ENCODE measurements at regions not wholly inside any gene's neighbourhood (a gene's known extent, or its start where the extent isn't known, plus 50 kb on each side); places are given as distances from the start of the nearest gene placed in this dataset.

DNA sequence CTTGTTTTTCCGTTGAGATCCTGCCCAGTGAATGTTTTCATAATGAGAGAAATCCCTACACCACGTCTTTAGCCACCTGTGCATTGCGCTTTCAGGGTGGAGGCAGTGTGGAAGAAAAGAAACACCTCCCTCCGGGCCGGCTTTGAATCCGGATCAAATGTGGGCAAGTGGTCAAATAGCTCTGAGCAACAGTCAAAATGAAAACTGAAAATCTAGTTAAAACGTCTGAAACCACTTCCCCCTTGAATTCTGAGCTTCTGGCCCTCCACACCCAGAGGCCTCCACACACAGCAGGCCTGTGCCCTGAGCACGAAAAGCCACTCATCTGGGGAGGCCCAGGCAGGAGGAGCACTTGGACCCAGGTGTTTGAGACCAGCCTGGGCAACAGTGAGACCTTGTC is 263.6 kb upstream of the SALL3 start:
- TF ChIP-seq, protein P1, sequence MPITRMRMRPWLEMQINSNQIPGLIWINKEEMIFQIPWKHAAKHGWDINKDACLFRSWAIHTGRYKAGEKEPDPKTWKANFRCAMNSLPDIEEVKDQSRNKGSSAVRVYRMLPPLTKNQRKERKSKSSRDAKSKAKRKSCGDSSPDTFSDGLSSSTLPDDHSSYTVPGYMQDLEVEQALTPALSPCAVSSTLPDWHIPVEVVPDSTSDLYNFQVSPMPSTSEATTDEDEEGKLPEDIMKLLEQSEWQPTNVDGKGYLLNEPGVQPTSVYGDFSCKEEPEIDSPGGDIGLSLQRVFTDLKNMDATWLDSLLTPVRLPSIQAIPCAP (CRISPR knock-in tag; IDR thresholded peaks at IDR 0.05; ENCODE audit: low read depth): no peak
- TF ChIP-seq, protein P2, sequence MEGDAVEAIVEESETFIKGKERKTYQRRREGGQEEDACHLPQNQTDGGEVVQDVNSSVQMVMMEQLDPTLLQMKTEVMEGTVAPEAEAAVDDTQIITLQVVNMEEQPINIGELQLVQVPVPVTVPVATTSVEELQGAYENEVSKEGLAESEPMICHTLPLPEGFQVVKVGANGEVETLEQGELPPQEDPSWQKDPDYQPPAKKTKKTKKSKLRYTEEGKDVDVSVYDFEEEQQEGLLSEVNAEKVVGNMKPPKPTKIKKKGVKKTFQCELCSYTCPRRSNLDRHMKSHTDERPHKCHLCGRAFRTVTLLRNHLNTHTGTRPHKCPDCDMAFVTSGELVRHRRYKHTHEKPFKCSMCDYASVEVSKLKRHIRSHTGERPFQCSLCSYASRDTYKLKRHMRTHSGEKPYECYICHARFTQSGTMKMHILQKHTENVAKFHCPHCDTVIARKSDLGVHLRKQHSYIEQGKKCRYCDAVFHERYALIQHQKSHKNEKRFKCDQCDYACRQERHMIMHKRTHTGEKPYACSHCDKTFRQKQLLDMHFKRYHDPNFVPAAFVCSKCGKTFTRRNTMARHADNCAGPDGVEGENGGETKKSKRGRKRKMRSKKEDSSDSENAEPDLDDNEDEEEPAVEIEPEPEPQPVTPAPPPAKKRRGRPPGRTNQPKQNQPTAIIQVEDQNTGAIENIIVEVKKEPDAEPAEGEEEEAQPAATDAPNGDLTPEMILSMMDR (CRISPR knock-in tag; IDR thresholded peaks at IDR 0.05): no peak
- TF ChIP-seq, protein P3, sequence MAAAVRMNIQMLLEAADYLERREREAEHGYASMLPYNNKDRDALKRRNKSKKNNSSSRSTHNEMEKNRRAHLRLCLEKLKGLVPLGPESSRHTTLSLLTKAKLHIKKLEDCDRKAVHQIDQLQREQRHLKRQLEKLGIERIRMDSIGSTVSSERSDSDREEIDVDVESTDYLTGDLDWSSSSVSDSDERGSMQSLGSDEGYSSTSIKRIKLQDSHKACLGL (CRISPR knock-in tag; IDR thresholded peaks at IDR 0.05): no peak
- TF ChIP-seq SP140L (CRISPR knock-in tag; IDR thresholded peaks at IDR 0.05; ENCODE audit: borderline replicate concordance) (no peak), TOE1 (CRISPR knock-in tag; IDR thresholded peaks at IDR 0.05) (no peak), ZNF777 (CRISPR knock-in tag; IDR thresholded peaks at IDR 0.05) (no peak), FOXK1 (CRISPR knock-in tag; IDR thresholded peaks at IDR 0.05; ENCODE audit: borderline replicate concordance, low read depth) (no peak)
- TF ChIP-seq, protein P4, sequence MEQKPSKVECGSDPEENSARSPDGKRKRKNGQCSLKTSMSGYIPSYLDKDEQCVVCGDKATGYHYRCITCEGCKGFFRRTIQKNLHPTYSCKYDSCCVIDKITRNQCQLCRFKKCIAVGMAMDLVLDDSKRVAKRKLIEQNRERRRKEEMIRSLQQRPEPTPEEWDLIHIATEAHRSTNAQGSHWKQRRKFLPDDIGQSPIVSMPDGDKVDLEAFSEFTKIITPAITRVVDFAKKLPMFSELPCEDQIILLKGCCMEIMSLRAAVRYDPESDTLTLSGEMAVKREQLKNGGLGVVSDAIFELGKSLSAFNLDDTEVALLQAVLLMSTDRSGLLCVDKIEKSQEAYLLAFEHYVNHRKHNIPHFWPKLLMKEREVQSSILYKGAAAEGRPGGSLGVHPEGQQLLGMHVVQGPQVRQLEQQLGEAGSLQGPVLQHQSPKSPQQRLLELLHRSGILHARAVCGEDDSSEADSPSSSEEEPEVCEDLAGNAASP (CRISPR knock-in tag; IDR thresholded peaks at IDR 0.05; ENCODE audit: borderline replicate concordance): no peak
- TF ChIP-seq, protein P5, sequence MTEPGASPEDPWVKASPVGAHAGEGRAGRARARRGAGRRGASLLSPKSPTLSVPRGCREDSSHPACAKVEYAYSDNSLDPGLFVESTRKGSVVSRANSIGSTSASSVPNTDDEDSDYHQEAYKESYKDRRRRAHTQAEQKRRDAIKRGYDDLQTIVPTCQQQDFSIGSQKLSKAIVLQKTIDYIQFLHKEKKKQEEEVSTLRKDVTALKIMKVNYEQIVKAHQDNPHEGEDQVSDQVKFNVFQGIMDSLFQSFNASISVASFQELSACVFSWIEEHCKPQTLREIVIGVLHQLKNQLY (CRISPR knock-in tag; IDR thresholded peaks at IDR 0.05): no peak
- TF ChIP-seq, protein P6, sequence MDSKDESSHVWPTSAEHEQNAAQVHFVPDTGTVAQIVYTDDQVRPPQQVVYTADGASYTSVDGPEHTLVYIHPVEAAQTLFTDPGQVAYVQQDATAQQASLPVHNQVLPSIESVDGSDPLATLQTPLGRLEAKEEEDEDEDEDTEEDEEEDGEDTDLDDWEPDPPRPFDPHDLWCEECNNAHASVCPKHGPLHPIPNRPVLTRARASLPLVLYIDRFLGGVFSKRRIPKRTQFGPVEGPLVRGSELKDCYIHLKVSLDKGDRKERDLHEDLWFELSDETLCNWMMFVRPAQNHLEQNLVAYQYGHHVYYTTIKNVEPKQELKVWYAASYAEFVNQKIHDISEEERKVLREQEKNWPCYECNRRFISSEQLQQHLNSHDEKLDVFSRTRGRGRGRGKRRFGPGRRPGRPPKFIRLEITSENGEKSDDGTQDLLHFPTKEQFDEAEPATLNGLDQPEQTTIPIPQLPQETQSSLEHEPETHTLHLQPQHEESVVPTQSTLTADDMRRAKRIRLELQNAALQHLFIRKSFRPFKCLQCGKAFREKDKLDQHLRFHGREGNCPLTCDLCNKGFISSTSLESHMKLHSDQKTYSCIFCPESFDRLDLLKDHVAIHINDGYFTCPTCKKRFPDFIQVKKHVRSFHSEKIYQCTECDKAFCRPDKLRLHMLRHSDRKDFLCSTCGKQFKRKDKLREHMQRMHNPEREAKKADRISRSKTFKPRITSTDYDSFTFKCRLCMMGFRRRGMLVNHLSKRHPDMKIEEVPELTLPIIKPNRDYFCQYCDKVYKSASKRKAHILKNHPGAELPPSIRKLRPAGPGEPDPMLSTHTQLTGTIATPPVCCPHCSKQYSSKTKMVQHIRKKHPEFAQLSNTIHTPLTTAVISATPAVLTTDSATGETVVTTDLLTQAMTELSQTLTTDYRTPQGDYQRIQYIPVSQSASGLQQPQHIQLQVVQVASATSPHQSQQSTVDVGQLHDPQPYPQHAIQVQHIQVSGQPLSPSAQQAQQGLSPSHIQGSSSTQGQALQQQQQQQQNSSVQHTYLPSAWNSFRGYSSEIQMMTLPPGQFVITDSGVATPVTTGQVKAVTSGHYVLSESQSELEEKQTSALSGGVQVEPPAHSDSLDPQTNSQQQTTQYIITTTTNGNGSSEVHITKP (CRISPR knock-in tag; IDR thresholded peaks at IDR 0.05; ENCODE audit: low read depth): no peak
- TF ChIP-seq, protein P7, sequence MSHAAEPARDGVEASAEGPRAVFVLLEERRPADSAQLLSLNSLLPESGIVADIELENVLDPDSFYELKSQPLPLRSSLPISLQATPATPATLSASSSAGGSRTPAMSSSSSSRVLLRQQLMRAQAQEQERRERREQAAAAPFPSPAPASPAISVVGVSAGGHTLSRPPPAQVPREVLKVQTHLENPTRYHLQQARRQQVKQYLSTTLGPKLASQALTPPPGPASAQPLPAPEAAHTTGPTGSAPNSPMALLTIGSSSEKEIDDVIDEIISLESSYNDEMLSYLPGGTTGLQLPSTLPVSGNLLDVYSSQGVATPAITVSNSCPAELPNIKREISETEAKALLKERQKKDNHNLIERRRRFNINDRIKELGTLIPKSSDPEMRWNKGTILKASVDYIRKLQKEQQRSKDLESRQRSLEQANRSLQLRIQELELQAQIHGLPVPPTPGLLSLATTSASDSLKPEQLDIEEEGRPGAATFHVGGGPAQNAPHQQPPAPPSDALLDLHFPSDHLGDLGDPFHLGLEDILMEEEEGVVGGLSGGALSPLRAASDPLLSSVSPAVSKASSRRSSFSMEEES (CRISPR knock-in tag; IDR thresholded peaks at IDR 0.05): no peak
- TF ChIP-seq, protein P8, sequence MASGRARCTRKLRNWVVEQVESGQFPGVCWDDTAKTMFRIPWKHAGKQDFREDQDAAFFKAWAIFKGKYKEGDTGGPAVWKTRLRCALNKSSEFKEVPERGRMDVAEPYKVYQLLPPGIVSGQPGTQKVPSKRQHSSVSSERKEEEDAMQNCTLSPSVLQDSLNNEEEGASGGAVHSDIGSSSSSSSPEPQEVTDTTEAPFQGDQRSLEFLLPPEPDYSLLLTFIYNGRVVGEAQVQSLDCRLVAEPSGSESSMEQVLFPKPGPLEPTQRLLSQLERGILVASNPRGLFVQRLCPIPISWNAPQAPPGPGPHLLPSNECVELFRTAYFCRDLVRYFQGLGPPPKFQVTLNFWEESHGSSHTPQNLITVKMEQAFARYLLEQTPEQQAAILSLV (CRISPR knock-in tag; IDR thresholded peaks at IDR 0.05; ENCODE audit: borderline replicate concordance): no peak

Measured in HepG2 (cell line).